BJ (cell line): ENCODE measurements at regions not wholly inside any gene's neighbourhood (a gene's known extent, or its start where the extent isn't known, plus 50 kb on each side); places are given as distances from the start of the nearest gene placed in this dataset.
"Not testable (repeated sequence)": the region's sequence is repeated elsewhere in the genome, so short reads cannot be mapped to it uniquely, and the experiment has no call there.

Experiments used
- CTCF ChIA-PET: fragments of 350-600 bp; formaldehyde crosslinking; extraction: SDS; loops from one replicate; lab custom pipeline; 2021; ENCODE audit warnings: antibody characterized with exemption, inconsistent platforms; lab: Yijun Ruan, JAX
- POLR2A ChIA-PET: fragments of 300-600 bp; sonication (Branson Sonifier 250); formaldehyde crosslinking; extraction: SDS; loops from one replicate; lab custom pipeline; 2021; ENCODE audit warnings: antibody characterized with exemption; lab: Charles Lee
- DNase-seq: peaks from one replicate; pipeline ENCODE4 v3.0.0-alpha.2; 2011; ENCODE audit warnings: low read depth
- H3K27me3 ChIP-seq: 2 replicates; pipeline ENCODE4 v1.6.0; 2011; ENCODE audit warnings: low read length; ENCODE audit not compliant: control insufficient read depth, insufficient read depth
- H3K36me3 ChIP-seq: 2 replicates; pipeline ENCODE4 v1.5.1; 2011; ENCODE audit warnings: low read length; ENCODE audit not compliant: control insufficient read depth, insufficient read depth
- H3K4me3 ChIP-seq: 2 replicates; pipeline ENCODE4 v1.5.1; 2011; ENCODE audit warnings: low read depth, mild to moderate bottlenecking, control low read depth, low read length
- TF ChIP-seq, protein P1 (sequence below): IDR thresholded peaks from 2 replicates; pipeline ENCODE4 v1.5.1; 2011; ENCODE audit warnings: low read depth, mild to moderate bottlenecking, control low read depth, inconsistent platforms, low read length, moderate library complexity; ENCODE audit not compliant: insufficient read depth

DNA sequence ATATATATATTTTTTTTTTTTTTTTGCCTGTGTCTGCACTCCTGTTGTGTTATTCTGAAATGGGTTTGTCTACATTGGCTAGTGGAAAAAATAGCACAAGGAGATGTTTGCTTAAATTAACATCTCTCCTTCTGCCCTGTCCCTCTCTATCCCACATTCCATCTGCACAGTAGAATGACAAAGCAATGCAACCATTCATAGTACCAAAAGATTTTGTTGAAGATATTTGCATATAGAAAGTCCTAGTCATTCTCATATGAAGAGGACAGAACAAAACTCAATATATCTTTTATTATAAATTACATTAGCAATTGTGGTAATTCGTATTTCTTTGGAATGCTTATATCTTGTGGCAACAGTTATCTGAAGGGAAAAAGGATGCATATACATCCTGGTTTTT lies 88.3 kb upstream of the AGA start:
- CTCF ChIA-PET, result no interaction called here
- Histone ChIP-seq H3K36me3 (no peaks in the 10 kb centered on the region), H3K4me3 (no peak overlapping the region), H3K27me3 (no peaks in the 10 kb centered on the region)
- no peak for DNase-seq
- TF ChIP-seq, protein P1, sequence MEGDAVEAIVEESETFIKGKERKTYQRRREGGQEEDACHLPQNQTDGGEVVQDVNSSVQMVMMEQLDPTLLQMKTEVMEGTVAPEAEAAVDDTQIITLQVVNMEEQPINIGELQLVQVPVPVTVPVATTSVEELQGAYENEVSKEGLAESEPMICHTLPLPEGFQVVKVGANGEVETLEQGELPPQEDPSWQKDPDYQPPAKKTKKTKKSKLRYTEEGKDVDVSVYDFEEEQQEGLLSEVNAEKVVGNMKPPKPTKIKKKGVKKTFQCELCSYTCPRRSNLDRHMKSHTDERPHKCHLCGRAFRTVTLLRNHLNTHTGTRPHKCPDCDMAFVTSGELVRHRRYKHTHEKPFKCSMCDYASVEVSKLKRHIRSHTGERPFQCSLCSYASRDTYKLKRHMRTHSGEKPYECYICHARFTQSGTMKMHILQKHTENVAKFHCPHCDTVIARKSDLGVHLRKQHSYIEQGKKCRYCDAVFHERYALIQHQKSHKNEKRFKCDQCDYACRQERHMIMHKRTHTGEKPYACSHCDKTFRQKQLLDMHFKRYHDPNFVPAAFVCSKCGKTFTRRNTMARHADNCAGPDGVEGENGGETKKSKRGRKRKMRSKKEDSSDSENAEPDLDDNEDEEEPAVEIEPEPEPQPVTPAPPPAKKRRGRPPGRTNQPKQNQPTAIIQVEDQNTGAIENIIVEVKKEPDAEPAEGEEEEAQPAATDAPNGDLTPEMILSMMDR, result no peak
- POLR2A ChIA-PET, result no interaction called here

DNA sequence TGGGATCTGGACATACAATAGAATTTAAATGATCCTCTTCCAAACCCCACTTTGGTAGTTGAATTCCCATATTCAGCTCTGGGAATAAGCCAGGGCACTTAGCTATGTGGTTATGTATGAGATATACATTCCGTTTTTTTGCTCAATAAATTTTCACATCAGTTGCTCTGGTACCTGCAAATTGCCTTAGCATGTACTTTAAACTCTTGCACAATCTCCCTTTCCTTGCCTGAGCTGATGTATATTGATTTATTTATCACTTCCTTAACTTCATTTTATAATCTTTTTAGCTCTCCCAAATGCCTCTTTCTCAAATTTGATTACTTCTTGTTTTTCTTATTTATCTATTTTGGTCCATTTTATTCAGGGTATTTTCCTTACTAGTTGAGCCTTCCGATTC lies 90.1 kb upstream of the AGA start:
- Histone ChIP-seq H3K36me3 (no peaks in the 10 kb centered on the region), H3K27me3 (no peaks in the 10 kb centered on the region), H3K4me3 (no peak overlapping the region)
- TF ChIP-seq, protein P1, result no peak
- ChIA-PET POLR2A (no interaction called here), CTCF (interaction anchor here (0.6 kb wide), 1 partner anchor 24 kb away, joined by 3 read pairs; no protein-coding TSS in a partner anchor)
- DNase-seq, result no peak

DNA sequence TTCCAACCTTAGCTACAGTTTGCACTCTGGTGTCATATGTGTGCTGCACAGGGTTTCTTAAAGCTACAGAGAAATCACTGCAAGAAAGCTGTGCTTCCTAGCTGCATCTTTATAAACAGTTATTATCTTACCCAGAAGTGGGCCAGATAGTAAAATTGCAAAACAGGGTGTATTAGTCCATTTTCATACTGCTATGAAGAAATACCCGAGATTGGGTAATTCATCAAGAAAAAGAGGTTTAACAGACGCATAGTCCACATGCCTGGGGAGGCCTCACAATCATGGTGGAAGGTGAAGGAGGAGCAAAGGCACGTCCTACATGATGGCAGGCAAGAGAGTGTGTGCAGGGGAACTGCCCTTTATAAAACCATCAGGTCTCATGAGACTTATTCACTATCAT lies 92.6 kb upstream of the AGA start:
- DNase-seq, H3K27me3 ChIP-seq, H3K4me3 ChIP-seq, POLR2A ChIA-PET, H3K36me3 ChIP-seq, CTCF ChIA-PET: not testable (repeated sequence)

DNA sequence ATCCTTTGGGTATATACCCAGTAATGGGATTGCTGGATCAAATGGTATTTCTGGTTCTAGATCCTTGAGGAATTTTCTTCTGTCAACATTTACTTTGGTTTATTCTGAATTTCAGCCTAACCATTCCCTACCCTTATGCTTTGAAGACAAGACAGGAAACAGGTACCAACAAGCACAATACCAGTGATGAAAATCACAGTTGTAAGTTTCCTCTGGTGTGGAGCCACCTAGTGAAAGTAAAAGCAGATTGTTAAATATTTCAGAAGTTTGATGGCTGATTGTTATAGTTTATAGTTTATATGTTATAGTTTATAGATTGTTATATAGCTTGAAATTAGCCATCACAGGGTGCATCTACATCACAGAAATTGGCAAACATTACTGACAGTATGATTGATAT lies 104.5 kb upstream of the AGA start:
- TF ChIP-seq, protein P1, result no peak
- POLR2A ChIA-PET, result no interaction called here
- no peak overlapping the region for H3K4me3 ChIP-seq
- no peaks in the 10 kb centered on the region for H3K36me3 ChIP-seq
- DNase-seq, result no peak
- CTCF ChIA-PET, result interaction anchor here (1.0 kb wide), 1 partner anchor 17 kb away, joined by 3 read pairs; no protein-coding TSS in a partner anchor
- H3K27me3 ChIP-seq, result no peaks in the 10 kb centered on the region; the same call in 1 of the 2 replicates

DNA sequence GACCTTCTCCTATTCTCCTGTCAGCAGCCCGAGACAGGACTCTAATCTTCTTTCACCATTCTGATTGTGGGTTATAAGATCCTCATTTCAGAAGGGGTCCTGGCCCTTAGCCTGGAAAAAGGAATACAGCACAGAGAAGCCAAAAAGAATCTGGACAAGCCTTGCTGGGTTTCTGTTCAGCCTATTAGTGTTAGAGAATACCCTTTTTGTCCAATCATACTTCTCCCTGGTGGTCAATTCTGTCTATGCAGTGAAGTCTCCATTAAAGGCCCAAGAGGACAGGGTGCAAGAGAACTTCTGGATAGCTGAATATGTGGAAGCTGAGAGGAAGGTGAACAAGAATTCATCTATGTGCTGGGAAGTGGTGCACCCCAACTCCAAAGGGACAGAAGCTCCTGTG lies 105.7 kb upstream of the AGA start:
- DNase-seq, result no peak
- no peak overlapping the region for H3K4me3 ChIP-seq
- ChIA-PET CTCF (no interaction called here), POLR2A (no interaction called here)
- TF ChIP-seq, protein P1, result 0 out of 2 replicates have a peak, but pooled peaks have one; percentile 7
- H3K27me3 ChIP-seq, result no peaks in the 10 kb centered on the region
- H3K36me3 ChIP-seq, result no peaks in the 10 kb centered on the region

DNA sequence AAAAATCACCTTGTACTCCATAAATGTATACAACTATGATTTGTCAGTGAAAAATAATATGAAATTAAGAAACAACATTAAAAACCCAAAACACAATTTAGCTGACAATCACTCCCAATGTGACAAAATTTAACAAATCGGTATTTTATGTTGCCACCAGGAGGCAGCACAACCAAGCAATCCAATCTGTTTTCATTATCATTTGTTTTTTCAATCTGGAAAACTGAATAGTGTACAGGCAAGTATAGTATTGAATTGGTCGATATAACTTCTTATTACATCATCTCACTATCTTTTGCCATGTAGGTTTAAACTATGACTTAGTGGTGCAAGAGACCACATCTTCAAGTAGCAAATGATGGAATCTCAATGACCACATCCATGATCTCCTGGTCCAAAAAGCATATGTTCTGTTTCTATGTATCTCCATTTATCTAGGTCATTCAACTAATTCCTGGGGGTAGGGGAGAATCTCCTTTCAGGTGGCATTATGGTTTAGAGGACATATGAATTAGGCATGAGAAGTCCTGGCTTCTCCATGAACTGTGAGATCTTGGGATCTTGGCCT lies 112.9 kb upstream of the AGA start:
- ChIA-PET POLR2A (no interaction called here), CTCF (interaction anchor here (1.0 to 1.7 kb wide), 4 partner anchors 10 to 55 kb away, joined by 3 to 4 read pairs (median 3); no protein-coding TSS in a partner anchor)
- TF ChIP-seq, protein P1, result peak; percentile 64
- Histone ChIP-seq H3K36me3 (no peaks in the 10 kb centered on the region), H3K27me3 (no peaks in the 10 kb centered on the region), H3K4me3 (no peak overlapping the region)
- DNase-seq, result no peak
